GM12878 (cell line): ENCODE measurements at regions not wholly inside any gene's neighbourhood (a gene's known extent, or its start where the extent isn't known, plus 50 kb on each side); places are given as distances from the start of the nearest gene placed in this dataset.

Source experiments
- EGR1 ChIP-seq, 2 experiments: IDR thresholded peaks; 1 replicate in 1 of 2; 2 replicates in 1 of 2; pipeline ENCODE4 v1.6.1; 2011 to 2012; ENCODE audit warnings: low read depth in 2 of 2, low read length in 2 of 2, borderline replicate concordance in 1 of 2, mild to moderate bottlenecking in 1 of 2, moderate library complexity in 1 of 2
- MXI1 ChIP-seq: fragments of 150-350 bp; IDR thresholded peaks from 2 replicates; pipeline ENCODE4 v1.6.1; 2011; ENCODE audit warnings: low read depth, mild to moderate bottlenecking, inconsistent platforms, low read length, improper control_type of control experiment
- TF ChIP-seq, protein P1 (sequence below): IDR thresholded peaks from 2 replicates; pipeline ENCODE4 v1.6.1; 2011; ENCODE audit warnings: borderline replicate concordance, low read depth, mild to moderate bottlenecking, moderate library complexity, mixed read lengths, low read length; ENCODE audit not compliant: insufficient read depth; ENCODE audit errors: extremely low read length
- TF ChIP-seq, protein P2 (sequence below): fragments of 150-350 bp; IDR thresholded peaks from 2 replicates; pipeline ENCODE4 v1.6.1; 2016; ENCODE audit warnings: low read depth, low read length
- TF ChIP-seq, protein P3 (sequence below), 3 experiments: IDR thresholded peaks in 2 of 3; conservative IDR thresholded peaks in 1 of 3; 2 replicates each; pipeline ENCODE4 v1.5.1; 2011; ENCODE audit warnings: low read depth in 3 of 3, low read length in 3 of 3, mild to moderate bottlenecking in 3 of 3, control low read depth in 2 of 3, moderate library complexity in 2 of 3, inconsistent platforms in 1 of 3, mixed read lengths in 1 of 3; ENCODE audit not compliant: control insufficient read depth in 2 of 3, insufficient read depth in 1 of 3; ENCODE audit errors: extremely low read depth in 1 of 3
- TF ChIP-seq, protein P4 (sequence below): IDR thresholded peaks from 2 replicates; pipeline ENCODE4 v1.6.1; 2011; ENCODE audit warnings: mild to moderate bottlenecking, low read depth, low read length, moderate library complexity; ENCODE audit not compliant: insufficient replicate concordance
- TF ChIP-seq, protein P5 (sequence below): IDR thresholded peaks from 2 replicates; pipeline ENCODE4 v1.6.1; 2012; ENCODE audit warnings: mild to moderate bottlenecking, low read depth, low read length

DNA sequence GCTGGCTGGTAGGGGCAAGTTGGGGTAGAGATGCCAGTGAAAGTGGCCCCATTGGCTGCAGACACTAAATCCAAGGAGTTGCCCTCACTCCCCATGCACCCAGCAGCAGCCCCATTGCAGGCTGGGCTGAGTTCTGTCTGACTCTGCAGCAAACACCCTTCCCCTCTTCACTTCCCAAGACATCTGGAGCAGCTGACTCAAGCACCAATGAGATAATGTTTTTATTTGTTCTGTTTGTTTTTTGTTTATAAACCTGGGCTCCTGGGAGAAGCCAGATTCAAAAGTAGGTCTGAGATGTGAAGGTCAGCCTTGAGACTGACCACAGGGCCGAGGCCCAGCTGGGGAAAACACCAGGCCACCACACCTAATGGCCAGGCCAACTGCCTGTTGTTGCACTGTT is 545.9 kb upstream of the KLF4 start:
- TF ChIP-seq, protein P1, sequence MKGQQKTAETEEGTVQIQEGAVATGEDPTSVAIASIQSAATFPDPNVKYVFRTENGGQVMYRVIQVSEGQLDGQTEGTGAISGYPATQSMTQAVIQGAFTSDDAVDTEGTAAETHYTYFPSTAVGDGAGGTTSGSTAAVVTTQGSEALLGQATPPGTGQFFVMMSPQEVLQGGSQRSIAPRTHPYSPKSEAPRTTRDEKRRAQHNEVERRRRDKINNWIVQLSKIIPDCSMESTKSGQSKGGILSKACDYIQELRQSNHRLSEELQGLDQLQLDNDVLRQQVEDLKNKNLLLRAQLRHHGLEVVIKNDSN: no peak
- no peak for TF ChIP-seq MXI1
- TF ChIP-seq, protein P2, sequence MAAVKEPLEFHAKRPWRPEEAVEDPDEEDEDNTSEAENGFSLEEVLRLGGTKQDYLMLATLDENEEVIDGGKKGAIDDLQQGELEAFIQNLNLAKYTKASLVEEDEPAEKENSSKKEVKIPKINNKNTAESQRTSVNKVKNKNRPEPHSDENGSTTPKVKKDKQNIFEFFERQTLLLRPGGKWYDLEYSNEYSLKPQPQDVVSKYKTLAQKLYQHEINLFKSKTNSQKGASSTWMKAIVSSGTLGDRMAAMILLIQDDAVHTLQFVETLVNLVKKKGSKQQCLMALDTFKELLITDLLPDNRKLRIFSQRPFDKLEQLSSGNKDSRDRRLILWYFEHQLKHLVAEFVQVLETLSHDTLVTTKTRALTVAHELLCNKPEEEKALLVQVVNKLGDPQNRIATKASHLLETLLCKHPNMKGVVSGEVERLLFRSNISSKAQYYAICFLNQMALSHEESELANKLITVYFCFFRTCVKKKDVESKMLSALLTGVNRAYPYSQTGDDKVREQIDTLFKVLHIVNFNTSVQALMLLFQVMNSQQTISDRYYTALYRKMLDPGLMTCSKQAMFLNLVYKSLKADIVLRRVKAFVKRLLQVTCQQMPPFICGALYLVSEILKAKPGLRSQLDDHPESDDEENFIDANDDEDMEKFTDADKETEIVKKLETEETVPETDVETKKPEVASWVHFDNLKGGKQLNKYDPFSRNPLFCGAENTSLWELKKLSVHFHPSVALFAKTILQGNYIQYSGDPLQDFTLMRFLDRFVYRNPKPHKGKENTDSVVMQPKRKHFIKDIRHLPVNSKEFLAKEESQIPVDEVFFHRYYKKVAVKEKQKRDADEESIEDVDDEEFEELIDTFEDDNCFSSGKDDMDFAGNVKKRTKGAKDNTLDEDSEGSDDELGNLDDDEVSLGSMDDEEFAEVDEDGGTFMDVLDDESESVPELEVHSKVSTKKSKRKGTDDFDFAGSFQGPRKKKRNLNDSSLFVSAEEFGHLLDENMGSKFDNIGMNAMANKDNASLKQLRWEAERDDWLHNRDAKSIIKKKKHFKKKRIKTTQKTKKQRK: no peak
- TF ChIP-seq EGR1 (IDR thresholded peaks at IDR 0.05; ENCODE audit: borderline replicate concordance in 1 of 2, low read depth in 2 of 2, low read length in 2 of 2): no peak
- TF ChIP-seq, protein P3, sequence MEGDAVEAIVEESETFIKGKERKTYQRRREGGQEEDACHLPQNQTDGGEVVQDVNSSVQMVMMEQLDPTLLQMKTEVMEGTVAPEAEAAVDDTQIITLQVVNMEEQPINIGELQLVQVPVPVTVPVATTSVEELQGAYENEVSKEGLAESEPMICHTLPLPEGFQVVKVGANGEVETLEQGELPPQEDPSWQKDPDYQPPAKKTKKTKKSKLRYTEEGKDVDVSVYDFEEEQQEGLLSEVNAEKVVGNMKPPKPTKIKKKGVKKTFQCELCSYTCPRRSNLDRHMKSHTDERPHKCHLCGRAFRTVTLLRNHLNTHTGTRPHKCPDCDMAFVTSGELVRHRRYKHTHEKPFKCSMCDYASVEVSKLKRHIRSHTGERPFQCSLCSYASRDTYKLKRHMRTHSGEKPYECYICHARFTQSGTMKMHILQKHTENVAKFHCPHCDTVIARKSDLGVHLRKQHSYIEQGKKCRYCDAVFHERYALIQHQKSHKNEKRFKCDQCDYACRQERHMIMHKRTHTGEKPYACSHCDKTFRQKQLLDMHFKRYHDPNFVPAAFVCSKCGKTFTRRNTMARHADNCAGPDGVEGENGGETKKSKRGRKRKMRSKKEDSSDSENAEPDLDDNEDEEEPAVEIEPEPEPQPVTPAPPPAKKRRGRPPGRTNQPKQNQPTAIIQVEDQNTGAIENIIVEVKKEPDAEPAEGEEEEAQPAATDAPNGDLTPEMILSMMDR (IDR thresholded peaks at IDR 0.05 in 2 of 3, conservative IDR thresholded peaks at IDR 0.05 in 1 of 3; ENCODE audit: control insufficient read depth in 2 of 3, extremely low read depth in 1 of 3, insufficient read depth in 1 of 3, low read depth in 3 of 3, low read length in 3 of 3): no peak
- TF ChIP-seq, protein P4, sequence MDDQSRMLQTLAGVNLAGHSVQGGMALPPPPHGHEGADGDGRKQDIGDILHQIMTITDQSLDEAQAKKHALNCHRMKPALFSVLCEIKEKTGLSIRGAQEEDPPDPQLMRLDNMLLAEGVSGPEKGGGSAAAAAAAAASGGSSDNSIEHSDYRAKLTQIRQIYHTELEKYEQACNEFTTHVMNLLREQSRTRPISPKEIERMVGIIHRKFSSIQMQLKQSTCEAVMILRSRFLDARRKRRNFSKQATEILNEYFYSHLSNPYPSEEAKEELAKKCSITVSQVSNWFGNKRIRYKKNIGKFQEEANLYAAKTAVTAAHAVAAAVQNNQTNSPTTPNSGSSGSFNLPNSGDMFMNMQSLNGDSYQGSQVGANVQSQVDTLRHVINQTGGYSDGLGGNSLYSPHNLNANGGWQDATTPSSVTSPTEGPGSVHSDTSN: no peak
- TF ChIP-seq, protein P5, sequence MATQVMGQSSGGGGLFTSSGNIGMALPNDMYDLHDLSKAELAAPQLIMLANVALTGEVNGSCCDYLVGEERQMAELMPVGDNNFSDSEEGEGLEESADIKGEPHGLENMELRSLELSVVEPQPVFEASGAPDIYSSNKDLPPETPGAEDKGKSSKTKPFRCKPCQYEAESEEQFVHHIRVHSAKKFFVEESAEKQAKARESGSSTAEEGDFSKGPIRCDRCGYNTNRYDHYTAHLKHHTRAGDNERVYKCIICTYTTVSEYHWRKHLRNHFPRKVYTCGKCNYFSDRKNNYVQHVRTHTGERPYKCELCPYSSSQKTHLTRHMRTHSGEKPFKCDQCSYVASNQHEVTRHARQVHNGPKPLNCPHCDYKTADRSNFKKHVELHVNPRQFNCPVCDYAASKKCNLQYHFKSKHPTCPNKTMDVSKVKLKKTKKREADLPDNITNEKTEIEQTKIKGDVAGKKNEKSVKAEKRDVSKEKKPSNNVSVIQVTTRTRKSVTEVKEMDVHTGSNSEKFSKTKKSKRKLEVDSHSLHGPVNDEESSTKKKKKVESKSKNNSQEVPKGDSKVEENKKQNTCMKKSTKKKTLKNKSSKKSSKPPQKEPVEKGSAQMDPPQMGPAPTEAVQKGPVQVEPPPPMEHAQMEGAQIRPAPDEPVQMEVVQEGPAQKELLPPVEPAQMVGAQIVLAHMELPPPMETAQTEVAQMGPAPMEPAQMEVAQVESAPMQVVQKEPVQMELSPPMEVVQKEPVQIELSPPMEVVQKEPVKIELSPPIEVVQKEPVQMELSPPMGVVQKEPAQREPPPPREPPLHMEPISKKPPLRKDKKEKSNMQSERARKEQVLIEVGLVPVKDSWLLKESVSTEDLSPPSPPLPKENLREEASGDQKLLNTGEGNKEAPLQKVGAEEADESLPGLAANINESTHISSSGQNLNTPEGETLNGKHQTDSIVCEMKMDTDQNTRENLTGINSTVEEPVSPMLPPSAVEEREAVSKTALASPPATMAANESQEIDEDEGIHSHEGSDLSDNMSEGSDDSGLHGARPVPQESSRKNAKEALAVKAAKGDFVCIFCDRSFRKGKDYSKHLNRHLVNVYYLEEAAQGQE: no peak
